HG03060 (cell line): ENCODE measurements at regions not wholly inside any gene's neighbourhood (a gene's known extent, or its start where the extent isn't known, plus 50 kb on each side); places are given as distances from the start of the nearest gene placed in this dataset.
"Not testable (repeated sequence)": the region's sequence is repeated elsewhere in the genome, so short reads cannot be mapped to it uniquely, and the experiment has no call there.

ENCODE experiments used
- ATAC-seq: cut with Tn5 transposase; IDR thresholded peaks from one replicate; pipeline ENCODE4 v1.9.1; 2021; ENCODE audit warnings: low read depth, moderate number of reproducible peaks; ENCODE audit not compliant: unreplicated experiment

DNA sequence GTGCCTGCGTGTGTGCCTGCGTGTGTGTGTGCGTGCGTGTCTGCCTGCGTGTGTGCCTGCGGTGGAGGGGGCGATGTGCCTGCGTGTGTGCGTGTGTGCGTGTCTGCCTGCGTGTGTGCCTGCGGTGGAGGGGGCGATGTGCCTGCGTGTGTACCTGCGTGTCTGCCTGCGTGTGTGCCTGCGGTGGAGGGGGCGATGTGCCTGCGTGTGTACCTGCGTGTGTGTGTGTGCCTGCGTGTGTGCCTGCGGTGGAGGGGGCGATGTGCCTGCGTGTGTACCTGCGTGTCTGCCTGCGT is 116.7 kb upstream of the ZNF516 start:
- ATAC-seq = not testable (repeated sequence)

DNA sequence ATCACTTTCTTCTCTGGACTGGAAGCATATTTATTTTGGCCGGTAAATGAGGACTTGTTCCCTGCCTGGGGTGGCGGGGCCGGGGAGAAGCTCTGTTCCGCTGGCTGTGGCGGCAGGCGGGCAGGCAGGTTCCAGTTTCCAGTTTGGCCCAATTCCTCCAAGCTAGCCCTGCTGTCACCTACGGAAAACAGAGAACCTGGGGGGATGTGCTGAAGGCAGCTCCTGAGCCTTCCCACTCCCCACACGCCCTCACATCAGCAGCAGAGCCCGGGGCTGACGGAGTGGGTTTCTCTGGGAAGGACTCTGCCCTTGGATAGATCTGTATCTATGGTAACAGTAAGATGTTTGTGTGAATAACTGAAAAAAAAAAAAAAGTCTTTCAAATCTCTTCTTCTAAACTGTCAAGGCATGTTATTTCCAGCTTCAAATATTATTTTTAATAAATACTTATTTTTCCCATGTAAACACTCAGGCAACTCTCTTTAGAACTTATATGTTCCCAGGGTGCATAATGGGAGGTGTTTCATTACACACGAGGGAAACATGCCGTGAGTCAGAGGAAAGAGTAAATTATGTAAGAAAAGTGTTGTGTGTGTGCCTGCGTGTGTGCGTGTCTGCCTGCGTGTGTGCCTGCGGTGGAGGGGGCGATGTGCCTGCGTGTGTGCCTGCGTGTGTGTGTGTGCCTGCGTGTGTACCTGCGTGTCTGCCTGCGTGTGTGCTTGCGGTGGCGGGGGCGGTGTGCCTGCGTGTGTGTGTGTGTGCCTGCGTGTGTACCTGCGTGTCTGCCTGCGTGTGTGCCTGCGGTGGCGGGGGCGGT is 116.1 kb upstream of the ZNF516 start:
- no peak for ATAC-seq

DNA sequence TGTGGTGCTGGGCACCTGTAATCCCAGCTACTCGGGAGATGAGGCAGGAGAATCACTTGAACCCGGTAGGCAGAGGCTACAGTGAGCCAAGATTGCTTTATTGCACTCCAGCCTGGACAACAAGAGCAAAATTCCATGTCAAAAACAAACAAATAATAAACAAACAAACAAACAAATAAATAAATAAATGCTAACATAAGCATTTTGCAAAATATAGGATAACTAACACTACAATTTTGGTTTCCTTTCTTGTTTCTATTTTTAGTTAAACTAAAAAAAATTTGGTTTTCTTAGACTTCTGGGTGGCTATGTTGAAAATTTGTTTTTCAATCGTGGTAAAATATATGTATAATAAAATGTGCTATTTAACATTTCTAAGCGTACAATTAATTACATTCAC is 115.0 kb upstream of the ZNF516 start:
- ATAC-seq = no peak

DNA sequence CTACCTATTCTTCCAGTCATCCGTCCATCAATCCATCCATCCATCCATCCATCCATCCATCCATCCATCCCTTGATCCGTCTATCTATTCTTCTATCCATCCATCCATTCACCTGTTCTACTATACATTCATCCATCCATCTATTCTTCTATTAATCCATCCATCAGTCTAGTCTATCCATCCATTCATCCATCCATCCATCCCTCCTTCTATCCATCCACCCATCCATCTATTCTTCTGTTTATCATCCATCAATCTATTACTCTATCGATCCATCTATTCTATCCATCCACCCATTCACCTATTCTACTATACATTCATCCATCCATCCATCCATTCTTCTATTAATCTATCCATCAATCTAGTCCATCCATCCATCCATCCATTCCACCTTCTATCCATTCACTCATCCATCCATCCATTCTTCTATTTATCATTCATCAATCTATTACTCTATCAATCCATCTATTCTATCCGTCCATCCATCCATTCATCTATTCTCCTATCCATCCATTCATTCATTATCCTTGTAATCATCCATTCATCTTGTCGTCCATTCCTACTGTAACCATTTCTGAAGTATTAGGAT is 110.4 kb upstream of the ZNF516 start:
- no peak for ATAC-seq

DNA sequence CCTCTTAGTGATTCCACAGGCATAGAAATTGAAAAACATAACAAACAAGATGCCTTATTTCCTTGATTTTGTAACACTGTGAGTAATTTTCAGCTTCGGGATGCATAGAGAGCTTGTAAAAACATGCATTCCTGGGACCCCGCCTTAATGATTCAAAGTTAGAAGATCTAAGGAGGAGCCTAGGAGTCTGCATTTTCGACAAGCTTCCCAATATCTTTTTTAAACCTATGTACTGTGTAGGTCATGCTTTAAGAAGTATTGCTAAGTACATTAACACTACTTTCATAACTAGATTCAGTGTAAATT is 109.8 kb upstream of the ZNF516 start:
- no peak for ATAC-seq

DNA sequence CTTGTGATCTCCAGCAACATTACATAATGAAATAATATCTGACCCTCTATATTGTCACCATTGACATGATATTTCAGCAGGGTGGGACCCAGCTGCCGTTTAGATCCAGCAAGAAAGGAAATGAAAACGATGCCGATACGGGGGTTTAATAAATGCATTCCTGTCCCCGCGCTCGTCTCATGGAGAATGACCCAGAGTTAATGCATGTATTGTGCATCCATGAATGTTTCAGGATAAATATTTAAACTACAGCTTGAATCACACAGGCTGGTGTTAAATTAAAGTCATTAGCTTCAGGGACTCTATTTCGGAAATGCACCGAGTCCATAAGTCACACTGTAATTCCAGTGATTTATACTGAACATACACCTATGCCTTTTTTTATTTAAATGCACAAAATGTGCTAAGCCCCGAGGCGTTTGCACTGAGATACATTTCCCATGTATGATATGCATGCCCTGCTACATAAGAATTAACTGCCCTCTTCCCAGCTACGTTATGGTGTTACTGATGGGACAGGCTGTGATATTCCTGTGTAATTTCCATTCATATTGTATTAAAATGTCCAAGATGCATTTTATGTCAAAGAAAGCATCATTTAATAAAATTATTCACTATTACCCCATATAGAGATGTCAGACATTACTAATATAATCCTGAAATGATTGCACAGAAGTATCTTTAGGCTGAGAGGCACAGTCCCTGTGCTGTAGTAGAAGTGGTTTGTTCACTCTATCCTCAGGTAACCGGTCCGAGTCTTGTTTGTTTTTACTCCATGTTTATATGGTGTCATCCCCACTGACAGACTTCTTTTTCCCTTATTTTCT is 109.3 kb upstream of the ZNF516 start:
- no peak for ATAC-seq

DNA sequence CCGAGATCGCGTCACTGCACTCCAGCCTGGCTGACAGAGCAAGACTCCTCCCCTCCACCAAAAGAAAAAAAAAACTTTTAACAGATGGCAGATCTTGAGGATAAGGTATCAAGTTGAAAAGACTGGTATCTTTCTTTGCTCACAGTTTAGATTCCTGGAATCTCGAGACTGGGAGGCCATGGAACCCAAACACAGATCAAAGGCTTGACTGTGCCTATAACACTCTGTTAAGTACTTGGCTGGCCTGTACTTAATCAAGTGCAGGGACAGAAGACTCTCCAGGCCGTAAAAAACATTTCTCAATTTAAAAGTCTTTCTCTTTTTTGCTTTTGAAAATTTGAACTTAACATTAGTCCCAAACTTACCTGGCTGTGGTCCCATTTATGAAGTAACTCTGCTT is 107.1 kb upstream of the ZNF516 start:
- ATAC-seq = no peak

DNA sequence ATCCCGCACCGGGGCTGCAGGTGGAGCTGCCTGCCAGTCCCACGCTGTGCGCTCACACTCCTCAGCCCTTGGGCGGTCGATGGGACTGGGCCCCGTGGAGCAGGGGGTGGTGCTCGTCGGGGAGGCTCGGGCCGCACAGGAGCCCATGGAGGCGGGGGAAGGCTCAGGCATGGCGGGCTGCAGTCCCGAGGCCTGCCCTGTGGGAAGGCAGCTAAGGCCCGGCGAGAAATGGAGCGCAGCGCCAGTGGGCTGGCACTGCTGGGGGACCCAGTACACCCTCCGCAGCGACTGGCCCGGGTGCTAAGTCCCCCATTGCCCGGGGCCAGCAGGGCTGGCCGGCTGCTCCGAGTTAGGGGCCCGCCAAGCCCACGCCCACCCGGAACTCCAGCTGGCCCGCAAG is 105.0 kb upstream of the ZNF516 start:
- not testable (repeated sequence) for ATAC-seq

DNA sequence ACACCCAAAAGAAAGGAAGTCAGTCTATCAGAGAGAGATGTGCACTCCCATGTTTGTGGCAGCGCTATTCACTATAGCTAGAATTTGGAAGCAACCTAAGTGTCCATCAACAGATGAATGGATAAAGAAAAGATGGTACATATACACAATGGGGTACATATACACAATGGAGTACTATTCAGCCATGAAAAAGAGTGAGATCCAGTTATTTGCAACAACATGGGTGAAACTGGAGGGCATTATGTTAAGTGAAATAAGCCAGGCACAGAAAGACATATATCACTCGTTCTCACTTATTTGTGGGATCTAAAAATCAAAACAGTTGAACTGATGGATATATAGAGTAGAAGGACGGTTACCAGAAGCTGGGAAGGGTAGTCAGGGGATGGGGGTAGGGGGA is 99.9 kb upstream of the ZNF516 start:
- no peak for ATAC-seq

DNA sequence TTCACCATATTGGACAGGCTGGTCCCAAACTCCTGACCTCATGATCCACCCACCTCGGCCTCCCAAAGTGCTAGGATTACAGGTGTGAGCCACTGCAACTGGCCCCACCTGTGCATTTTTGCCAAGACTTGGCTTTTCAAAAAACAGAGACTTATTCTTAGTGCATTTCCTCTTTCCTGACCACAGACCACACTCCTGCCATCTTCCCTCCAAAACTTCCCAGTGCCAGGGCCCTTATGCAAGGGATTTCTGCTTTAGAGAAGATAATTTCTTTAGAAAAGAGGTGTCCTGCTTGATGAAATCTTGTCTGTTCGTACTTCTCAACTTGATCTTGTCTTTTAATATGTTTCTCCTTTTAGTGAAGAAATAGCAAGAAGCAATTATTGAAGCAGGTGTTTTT is 98.8 kb upstream of the ZNF516 start:
- no peak for ATAC-seq

DNA sequence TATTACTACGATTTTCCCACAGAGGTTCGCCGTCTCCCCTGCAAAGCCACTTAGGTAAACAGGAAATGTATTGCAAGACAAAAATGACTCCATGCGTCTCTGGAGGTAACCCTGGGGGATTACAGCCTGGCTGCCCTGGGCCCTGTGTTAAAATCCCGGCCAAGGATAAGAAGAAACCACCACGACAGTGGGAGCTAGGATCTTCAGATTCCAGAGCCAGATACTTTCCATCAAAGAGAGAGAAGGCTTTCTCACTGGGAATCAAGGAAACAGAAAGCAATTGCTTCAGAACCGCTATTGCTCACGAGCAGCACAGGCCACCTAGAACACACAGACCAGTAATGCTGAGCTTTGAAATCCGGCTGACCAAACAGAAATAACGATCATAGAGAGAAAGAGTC is 97.9 kb upstream of the ZNF516 start:
- no peak for ATAC-seq

DNA sequence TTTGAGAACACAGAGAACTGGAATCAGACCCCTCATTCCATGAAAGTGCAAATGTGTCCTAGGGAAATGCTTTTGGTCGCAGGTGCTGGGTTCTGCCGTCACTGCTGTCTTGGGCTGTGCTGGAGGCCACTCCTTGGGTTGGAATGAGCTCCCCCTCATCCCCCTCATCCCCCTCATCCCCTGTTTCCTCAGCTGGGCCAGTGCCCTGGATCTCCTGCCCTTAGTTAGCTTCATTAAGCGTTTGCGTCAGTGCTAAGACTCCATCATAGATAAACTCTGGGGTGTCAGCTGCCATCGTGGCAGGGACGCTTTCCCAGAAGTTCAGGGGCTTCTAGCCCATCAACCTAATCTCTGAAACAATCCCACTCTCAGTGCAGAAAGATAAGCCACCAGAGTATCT is 97.1 kb upstream of the ZNF516 start:
- no peak for ATAC-seq

DNA sequence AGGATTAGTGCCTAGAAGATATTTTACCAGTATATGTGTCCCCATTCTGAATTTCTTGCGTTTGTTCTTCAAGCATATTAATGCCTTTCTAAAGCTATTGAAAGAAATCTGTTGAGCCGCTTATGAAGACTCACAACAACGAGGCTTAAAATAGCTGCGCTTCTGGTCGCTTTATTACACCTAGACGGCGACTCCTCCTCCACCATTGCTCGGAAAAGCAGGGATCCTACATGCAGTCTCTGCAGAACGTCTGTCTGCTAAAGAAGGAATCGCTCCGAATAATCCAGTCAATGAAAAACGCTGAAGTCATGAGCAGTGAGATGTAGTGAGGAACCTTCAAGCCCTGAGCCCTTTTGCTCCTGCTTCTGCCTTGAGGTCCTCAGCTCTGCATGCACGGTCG is 94.8 kb upstream of the ZNF516 start:
- no peak for ATAC-seq

DNA sequence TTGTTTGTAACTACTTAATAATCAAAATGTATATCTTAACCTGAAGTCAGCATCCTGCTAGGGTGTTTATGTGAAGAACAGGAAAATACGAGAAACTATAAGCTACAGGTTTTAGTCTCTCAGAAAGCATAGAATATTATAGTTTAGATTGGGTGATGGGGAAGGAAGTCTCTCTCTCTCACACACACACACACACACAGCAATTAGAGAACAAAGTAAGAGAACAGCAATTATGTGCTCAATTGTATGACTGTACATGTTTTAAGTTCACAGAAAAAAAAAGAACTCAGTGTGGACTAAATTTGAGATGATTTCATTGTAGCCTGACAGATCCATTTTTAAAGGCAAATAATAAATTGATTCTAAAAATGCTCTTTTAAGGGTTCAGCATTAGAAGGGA is 94.3 kb upstream of the ZNF516 start:
- no peak for ATAC-seq

DNA sequence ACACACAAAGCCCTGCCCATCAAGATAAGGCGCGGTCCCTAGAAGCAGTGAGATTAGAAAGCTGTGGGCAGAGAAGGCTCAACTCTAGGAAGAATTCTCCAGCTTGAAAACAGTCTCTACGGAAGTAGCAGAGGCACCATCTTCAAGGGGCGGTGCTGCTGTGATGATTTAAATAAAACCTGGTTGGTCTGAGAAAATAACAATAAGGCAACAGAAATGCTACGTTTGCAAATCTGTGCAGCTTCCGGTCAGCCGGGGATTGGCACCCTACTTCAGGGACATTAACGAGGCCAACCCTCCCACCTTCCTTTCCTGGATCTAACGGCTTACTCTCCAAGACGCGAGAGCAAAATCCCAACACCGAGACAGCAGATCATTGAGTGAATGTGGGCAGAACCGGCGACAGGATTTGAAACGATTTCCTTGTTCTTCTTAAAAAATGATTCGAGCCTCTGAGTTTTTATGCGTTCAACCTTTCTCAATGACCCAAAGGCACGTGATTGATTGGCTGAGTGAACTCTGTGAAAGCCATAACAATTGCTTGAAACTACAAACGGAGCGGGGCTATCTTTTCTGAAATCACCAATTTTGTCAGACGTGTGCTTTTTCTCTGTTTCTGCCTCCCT is 93.7 kb upstream of the ZNF516 start:
- no peak for ATAC-seq

DNA sequence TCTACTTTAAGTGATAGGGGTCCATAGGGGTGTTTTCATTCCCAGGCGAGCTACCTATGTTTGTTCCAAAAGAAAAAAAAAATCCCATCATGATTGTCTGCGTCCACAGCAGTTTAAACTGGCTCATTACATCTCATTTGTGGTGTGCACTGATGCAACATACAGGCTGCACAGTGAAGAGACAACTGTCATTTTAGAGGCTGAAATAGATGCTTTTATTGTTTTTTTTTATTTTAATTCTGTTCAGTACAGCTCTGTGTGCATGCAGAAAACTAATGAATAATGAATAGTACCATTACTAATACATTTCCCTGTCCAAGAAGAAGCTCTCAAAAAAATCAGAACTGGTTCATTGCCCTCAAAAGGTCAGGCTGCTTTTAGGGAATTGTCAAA is 92.8 kb upstream of the ZNF516 start:
- no peak for ATAC-seq

DNA sequence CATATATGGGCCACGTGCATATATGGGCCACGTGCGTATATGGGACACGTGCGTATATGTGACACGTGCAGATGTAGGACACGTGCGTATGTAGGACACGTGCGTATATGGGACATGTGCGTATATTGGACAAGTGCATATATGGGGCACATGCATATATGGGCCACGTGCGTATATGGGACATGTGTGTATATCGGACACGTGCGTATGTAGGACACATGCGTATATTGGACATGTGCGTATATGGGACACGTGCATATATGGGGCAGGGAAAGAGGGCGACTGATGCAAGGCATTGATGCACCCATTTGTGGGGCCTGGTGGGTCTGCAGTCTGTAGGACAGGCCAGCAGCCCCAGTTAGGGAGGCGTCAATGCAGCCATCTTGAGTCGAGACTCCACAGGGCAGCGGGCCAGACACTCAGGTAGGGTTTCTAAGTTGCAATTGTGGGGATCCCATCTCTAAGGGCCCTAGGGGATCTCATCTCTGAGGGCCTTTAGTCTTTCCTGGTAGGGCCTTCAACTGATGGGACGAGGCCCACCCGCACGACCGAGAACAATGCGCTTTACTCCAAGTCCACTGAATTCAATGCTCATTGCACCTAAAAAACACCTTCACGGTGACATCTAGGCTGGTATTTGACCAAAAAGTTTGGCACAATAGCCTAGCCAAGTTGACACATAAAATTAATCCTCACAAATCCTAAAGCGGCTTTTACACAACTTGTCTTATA is 92.3 kb upstream of the ZNF516 start:
- ATAC-seq = no peak

DNA sequence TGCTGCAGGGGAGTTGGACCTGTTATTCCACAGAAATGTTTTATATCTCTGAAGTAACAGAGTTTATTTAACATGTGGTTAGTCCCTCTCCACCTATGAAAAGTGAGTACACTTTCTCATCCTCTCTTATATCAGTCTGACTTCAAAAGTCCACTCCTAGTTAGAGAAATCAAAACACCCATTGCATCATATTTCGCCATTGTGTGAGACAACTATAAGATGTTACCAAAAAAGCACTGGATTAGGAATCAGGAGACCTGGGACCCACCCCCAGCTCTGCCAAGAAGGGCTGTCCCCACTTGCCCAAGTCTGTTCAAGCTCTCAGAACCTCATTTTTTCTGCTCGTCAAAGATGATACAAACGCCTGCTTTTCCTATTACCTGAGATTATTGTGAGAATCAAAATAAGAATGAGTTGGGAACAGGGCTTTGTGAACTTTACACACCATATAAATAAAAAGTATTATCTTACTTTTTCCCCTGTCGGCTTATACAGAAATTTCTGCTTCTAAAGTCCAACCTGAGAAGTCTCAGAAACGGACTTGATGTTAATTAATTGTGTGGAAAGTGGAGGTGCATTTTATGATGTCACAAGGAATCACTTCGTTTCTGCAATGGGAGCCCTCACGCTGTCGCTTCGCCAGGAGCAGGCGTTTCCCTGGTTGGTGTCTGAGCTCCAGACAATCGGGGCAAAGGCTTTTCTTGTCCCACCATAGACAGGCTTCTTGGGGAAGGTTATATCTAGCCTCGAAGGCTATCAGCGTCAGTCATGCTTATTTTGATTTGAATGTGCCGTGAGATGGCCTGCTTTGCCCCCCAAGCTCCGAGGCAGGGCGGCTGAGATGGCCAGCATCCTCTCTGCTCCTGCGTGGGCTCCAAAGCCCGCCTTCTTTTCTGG is 89.6 kb upstream of the ZNF516 start:
- no peak for ATAC-seq

DNA sequence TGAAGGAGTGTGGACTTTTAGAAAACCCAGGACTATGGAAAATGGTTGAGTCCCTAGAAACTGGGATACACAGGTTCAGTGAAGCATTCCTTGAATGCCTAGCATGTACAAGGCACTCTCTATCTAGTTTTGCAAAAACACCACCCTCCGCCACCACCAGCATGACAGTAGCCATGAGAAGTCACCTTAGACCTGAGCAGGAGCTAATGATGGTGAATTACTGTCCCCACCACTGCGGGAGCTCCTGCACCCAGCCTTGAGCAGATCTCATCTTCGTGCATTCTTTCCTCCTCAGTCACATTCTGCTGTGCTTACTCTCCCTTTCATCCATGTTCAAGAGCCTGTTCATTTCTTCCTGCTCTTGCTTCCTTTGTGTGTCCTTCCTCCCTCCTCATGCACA is 86.2 kb upstream of the ZNF516 start:
- no peak for ATAC-seq
